NK-92 treated with Interleukin-12 subunit alpha and Interleukin-12 subunit beta, amount 100 ng/mL, for 24 hours (cell line): ENCODE measurements at regions not wholly inside any gene's neighbourhood (a gene's known extent, or its start where the extent isn't known, plus 50 kb on each side); places are given as distances from the start of the nearest gene placed in this dataset.

Source experiments
- DNase-seq: peaks from one replicate; lab custom pipeline; 2025; lab: John Stamatoyannopoulos, UW

GRCh38 chr12:88994971-88995370 is 357.3 kb downstream of the DUSP6 start:
- no peak for DNase-seq

DNA sequence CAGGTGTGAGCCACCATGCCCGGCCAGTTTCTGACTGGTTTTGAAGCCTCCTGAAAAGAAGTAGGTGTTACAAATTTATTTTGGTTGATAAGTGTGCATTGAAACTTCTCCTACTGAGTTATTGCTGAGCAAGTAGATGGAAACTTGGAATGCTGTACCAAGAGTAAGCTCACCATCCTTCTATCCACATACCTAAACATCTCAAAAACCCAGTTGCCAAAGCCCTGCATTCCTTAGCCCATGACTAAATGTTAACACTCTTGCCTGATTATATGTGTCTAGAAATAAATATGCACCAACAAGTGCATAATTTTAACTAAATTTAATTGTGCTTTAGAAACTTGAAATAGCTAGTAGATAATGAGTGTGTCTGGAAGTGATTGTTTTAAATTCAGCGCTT is 357.8 kb downstream of the DUSP6 start:
- no peak for DNase-seq

DNA sequence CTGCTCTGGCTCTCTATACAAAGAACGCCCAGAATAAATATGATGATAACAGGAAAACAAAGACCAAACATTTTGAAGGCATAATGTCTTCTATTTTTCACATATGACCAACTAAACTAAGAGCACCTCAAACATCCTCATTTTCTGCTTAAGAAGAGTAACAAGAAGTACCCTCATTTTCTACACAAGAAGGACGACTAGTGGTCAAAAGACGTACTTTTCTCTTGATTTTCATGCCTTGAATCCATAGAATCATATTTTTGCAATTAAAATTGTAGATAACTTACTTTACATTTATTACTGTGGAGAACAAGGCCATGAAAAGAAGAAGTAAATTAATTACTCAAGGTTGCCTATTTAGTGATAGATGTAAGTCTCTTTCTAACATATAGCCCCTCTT is 358.6 kb downstream of the DUSP6 start:
- DNase-seq: no peak

- no peak for DNase-seq
Observed at GRCh38 chr12:88986056-88986455, 366.2 kb downstream of the DUSP6 start.

- no peak for DNase-seq
Observed at GRCh38 chr12:88985631-88986030, 366.7 kb downstream of the DUSP6 start.

GRCh38 chr12:88985011-88985410 is 367.3 kb downstream of the DUSP6 start:
- DNase-seq: no peak

- no peak for DNase-seq
Observed at GRCh38 chr12:88982694-88983093, 369.6 kb downstream of the DUSP6 start.

- DNase-seq: no peak
Observed at GRCh38 chr12:88977115-88977514, 375.2 kb downstream of the DUSP6 start.

DNA sequence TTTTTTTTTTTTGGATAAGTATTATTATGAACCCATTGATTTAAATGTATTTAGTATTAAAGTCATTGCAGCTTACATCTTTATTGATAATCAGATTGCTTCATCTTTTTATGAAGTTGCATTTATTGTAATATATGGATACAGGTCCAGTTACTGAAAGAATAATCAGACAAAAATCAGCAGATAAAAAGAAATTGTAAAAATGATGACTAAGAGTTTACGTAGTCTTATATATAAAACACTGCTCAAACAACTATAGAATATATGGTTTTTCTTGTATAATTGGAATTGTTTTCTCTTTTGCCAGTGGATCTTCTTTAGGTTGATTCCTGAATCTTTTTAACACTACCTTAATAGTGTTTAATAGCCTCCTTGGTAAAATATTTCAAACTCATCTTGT is 378.3 kb downstream of the DUSP6 start:
- no peak for DNase-seq

GRCh38 chr12:88970740-88971139 is 381.6 kb downstream of the DUSP6 start:
- no peak for DNase-seq

GRCh38 chr12:88969127-88969526 is 383.2 kb downstream of the DUSP6 start:
- DNase-seq: no peak

DNA sequence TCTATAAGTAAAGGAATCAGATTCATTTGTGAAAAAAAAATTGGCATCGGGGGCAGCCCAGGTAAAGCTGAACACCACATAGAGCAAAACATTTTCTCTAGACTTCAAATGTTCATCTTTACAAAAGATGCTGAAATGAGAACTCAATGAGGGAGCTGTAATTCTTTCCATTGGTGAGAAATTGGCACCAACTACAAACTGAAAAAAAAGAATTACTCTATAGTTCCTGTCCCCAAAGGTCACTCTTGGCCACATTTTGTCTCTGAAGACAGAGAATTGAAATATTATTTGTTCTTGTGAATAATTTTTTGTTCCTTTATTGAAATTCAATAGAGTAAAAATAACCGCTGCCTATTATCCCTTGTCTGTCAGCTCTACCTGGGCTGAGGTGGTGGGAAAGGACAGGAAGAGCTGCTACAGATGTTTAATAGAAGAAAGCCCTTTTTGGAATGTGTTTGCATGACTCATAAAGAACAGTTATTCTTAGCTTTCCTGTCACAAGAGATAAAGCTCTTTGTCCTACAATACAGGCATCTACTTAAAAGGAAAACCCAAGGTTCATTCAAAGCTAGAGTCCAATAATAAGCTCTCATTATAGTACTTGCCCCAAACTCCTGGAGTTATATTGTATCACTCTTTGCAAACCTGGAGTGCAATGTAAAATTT is 380.1 kb upstream of the KITLG start:
- no peak for DNase-seq

GRCh38 chr12:88958946-88959345 is 378.7 kb upstream of the KITLG start:
- no peak for DNase-seq

DNA sequence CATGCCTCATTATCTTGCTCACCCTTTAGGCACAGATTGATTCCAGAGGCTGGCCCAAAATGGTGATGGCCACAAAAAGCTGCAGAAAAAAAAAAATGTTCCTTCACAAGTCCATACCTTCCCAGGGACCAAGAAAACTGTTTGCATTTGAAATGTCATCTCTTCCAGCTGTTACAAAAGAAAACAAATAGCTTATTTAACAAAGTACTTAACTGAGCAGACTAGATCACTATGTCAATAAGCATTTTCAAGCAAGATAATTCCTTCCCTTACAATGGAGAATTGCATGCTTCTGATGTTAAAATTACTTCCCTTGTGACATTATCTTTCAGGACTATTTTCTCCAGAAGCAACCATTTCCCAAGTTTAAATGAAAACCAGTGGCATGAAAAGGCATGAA is 377.9 kb upstream of the KITLG start:
- DNase-seq: no peak

GRCh38 chr12:88957358-88957757 is 377.1 kb upstream of the KITLG start:
- DNase-seq: no peak

DNA sequence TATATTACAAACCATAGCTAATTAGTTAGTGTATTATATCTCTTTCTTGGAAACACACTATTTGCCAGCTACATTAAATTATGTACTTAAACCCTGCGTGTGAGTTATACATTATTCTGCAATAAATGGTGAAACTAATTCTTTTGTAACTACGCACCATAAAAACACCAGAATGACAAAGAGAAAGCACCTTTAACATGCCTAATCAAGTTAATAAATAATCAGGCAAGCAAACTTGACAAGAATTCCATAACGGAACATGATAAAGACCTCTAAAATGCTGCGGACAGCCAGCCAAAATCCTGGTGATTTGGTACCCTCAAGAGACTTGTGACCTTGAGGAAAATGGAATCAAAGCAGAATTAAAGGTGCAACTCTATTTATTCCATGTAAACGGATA is 375.3 kb upstream of the KITLG start:
- no peak for DNase-seq

DNA sequence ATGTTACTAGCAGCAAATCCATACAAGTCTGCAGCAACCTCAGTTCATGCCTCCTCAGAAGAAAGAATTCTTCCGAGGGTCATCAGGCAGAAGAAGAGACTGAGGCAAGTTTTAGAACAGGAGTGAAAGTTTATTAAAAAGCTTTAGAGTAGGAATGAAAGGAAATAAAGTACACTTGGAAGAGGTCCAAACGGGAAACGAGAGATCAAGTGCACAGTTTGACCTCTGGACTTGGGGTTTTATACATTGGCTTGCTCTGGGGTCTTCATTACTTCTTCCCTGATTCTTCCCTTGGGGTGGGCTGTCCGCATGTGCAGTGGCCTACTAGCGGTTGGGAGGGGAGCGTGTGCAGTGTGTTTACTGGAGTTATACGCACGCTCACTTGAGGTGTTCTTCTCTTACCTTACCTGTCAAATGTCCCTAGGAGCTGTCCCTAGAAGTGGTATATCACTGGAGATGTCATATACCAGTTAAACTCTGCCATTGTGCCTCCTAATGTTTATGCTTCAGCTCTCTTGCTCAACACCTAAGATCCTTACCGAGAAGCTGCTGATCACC is 372.8 kb upstream of the KITLG start:
- DNase-seq: no peak

DNA sequence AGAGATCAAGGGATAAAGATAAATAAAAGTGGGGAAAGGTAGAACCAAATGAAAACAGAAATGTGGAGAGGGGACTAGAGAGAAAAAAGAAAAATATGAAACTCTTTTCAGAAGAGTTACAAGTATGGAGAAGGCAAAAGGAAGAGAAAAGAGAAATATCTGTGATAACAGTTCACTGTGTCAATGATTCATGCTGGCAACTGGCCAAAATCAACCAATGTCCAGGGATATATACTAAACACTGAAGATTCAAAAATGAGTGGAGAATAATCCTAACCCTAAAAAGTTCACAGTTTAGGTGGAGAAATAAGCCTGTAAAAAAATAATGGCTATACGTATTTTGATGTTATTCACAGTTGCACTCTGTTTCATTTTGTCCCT is 372.3 kb upstream of the KITLG start:
- DNase-seq: no peak

DNA sequence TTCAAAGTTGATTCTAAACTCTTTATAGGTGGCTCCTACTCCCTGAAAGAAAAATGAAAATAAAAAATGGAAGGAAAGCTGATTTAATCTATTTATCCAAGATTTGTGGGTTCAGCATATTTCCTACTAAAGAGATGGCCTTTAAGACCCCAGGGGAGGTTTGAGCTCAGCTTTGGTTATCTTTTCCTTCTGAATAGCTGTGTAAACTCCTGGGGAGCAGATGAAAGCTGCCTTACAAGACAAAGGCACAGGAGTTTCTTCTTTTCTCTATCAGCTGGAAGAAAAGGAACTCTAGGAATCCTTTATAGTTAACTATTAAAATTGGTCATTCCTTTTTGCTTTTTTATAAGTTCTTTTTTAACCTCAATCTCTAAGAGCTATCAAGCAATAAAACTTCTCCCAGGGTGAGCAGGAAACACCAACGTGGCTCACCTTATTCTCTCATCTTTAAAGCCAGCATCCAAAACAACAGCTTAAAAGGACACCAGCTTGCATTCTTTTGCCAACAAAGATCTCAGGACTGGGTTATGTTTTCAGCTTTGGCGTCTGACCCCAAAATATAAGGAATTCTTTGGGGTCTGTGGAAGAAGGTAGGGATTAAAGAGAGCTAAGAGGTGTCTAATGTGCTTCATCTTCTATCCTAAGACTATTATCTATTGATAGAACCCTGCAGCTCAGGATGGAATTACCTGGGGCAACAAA is 371.7 kb upstream of the KITLG start:
- no peak for DNase-seq

GRCh38 chr12:88951177-88951576 is 370.9 kb upstream of the KITLG start:
- DNase-seq: no peak

DNA sequence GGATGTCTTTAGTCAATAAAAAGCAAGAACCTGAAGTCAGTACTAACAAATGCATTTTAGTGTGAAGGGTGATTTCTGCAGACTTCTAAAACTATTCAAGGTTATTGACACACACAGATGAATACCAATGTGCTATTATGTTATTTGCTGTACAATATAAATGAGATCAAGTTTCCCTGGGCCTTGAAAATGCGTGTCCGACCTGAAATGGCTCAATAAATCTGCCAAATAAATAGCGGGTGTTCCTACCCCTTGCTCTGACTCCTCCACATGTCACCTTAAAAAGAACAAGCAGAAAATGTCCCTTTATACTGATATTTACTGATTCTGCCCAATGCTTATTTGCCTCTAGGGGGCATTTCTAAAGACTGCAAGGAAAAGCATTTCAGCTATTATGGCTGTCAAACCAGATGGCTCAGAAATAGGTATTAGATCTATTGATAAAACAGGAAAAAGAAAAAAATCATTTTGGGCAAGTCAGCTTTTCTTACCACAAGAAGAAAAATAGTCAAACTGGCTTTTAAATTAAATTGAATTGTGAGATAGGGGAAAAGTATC is 367.3 kb upstream of the KITLG start:
- DNase-seq: no peak

DNA sequence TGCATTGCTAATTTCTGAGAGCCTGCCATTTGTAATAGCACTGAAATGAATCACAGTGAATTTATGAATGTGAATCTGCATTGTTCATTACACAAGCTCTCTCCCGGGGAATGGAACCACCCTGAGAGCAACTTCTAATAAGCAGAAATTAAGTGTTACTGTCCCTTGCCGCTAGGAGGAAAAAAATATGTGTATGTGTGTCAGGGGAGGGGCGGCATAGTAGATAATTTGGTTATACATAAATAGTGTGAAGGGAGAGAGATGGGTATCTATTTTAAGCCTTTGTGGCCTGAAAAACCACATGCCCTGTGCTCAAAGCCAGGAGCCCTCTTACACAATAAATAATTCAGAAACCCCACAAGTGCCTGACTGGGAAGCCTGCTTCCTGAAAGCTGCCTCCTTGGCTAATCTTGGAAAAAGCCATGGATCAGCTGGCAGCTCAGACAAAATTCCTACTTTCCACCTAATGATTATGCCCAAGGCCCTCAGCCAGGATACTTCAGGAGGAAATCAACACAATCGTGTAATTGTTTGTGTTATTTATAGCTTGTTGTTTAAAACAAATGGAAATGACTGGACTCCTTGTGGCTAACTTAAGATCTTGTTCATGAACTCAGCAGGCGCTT is 366.2 kb upstream of the KITLG start:
- peak; percentile 40 for DNase-seq
